HG03097 (cell line): ENCODE measurements at regions not wholly inside any gene's neighbourhood (a gene's known extent, or its start where the extent isn't known, plus 50 kb on each side); places are given as distances from the start of the nearest gene placed in this dataset.
"Not testable (repeated sequence)": the region's sequence is repeated elsewhere in the genome, so short reads cannot be mapped to it uniquely, and the experiment has no call there.

Source experiments
- ATAC-seq: cut with Tn5 transposase; IDR thresholded peaks from one replicate; pipeline ENCODE4 v1.9.1; 2021; ENCODE audit not compliant: unreplicated experiment, low FRiP score

- ATAC-seq: no peak
Observed at GRCh38 chr4:28822163-28822562, 1898.0 kb upstream of the PCDH7 start.

GRCh38 chr4:28827866-28828265 is 1892.3 kb upstream of the PCDH7 start:
- ATAC-seq: no peak

GRCh38 chr4:28831867-28832266 is 1888.3 kb upstream of the PCDH7 start:
- ATAC-seq: no peak

GRCh38 chr4:28832444-28832843 is 1887.7 kb upstream of the PCDH7 start:
- ATAC-seq: no peak

GRCh38 chr4:28834120-28834519 is 1886.0 kb upstream of the PCDH7 start:
- ATAC-seq: no peak

GRCh38 chr4:28835501-28835900 is 1884.7 kb upstream of the PCDH7 start:
- no peak for ATAC-seq

- no peak for ATAC-seq
Observed at GRCh38 chr4:28842271-28842670, 1877.9 kb upstream of the PCDH7 start.

GRCh38 chr4:28845158-28845557 is 1875.0 kb upstream of the PCDH7 start:
- ATAC-seq: no peak

GRCh38 chr4:28857028-28857427 is 1863.1 kb upstream of the PCDH7 start:
- ATAC-seq: not testable (repeated sequence)

GRCh38 chr4:28868841-28869240 is 1851.3 kb upstream of the PCDH7 start:
- no peak for ATAC-seq

- ATAC-seq: no peak
Observed at GRCh38 chr4:28879178-28879577, 1841.0 kb upstream of the PCDH7 start.

- no peak for ATAC-seq
Observed at GRCh38 chr4:28879900-28880299, 1840.3 kb upstream of the PCDH7 start.

- ATAC-seq: no peak
Observed at GRCh38 chr4:28883211-28883610, 1837.0 kb upstream of the PCDH7 start.

GRCh38 chr4:28886934-28887333 is 1833.2 kb upstream of the PCDH7 start:
- no peak for ATAC-seq

GRCh38 chr4:28890949-28891775 is 1829.0 kb upstream of the PCDH7 start:
- ATAC-seq: no peak

- no peak for ATAC-seq
Observed at GRCh38 chr4:28913466-28913865, 1806.7 kb upstream of the PCDH7 start.

- no peak for ATAC-seq
Observed at GRCh38 chr4:28916585-28916984, 1803.6 kb upstream of the PCDH7 start.

- no peak for ATAC-seq
Observed at GRCh38 chr4:28918871-28919270, 1801.3 kb upstream of the PCDH7 start.

- ATAC-seq: no peak
Observed at GRCh38 chr4:28921886-28922285, 1798.3 kb upstream of the PCDH7 start.

- no peak for ATAC-seq
Observed at GRCh38 chr4:28926156-28926555, 1794.0 kb upstream of the PCDH7 start.

GRCh38 chr4:28942631-28943030 is 1777.5 kb upstream of the PCDH7 start:
- ATAC-seq: no peak

- ATAC-seq: no peak
Observed at GRCh38 chr4:28947374-28947773, 1772.8 kb upstream of the PCDH7 start.

- no peak for ATAC-seq
Observed at GRCh38 chr4:28948501-28948900, 1771.7 kb upstream of the PCDH7 start.
